ENCODE measurements at regions not wholly inside any gene's neighbourhood (a gene's known extent, or its start where the extent isn't known, plus 50 kb on each side); places are given as distances from the start of the nearest gene placed in this dataset.

DNA sequence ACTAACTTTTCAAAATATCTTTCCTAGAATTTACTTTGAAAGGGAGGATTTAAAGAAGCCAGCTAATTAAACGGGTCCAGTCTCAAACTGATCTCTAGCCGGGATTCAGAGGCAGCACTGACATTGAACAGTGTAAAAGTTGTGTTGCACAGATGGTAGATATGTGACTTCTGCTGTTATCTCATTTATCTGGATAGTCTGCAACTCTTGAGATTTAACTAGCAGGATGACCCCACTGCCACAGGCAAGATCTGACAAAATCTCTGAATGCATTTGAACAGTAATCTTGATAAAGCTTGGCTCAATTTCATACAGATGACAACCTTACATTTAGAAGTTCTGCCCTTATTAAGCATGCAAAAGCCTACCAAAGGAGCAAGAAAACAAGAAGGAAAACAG, 138.0 kb upstream of the CPNE8 start:
- no peaks in the 10 kb centered on the region for H3K79me1 ChIP-seq (ENCODE audit: low read depth, low read length)
- no peak overlapping the region for H2BK12ac ChIP-seq (ENCODE audit: low read depth, low read length)
- H3K36me3 ChIP-seq (ENCODE audit: control insufficient read depth in 2 of 4, insufficient read depth in 4 of 4, low read length in 3 of 4), result no peaks in the 10 kb centered on the region
- WGBS, 2 experiments (ENCODE audit: extremely low coverage in 1 of 2, insufficient coverage in 1 of 2, insufficient read length in 1 of 2, insufficient replicate concordance in 2 of 2, low coverage in 1 of 2, low lambda C conversion rate in 2 of 2, missing lambda C conversion rate in 1 of 2), result 91% methylated on average over 2 of the region's 2 CpGs; no CpG with 5 or more reads in 1 of the 2 experiments
- H3K4ac ChIP-seq (replicated peaks; ENCODE audit: insufficient read length, low read depth, low read length), result no peak overlapping the region
- H3K9me3 ChIP-seq (ENCODE audit: insufficient read depth in 2 of 2, low read depth in 1 of 2, low read length in 1 of 2), result no peaks in the 10 kb centered on the region
- H3K18ac ChIP-seq (ENCODE audit: extremely low read depth, low read length), result no peak overlapping the region
- H3K14ac ChIP-seq (ENCODE audit: insufficient read length), result no peak overlapping the region
- no peak overlapping the region for H2BK120ac ChIP-seq (replicated peaks; ENCODE audit: low read depth, low read length)
- H4K20me1 ChIP-seq (replicated peaks in 1 of 2; ENCODE audit: control insufficient read depth in 1 of 2, insufficient read depth in 2 of 2, low read length in 2 of 2), result no peaks in the 10 kb centered on the region
- no peak overlapping the region for H2BK15ac ChIP-seq (ENCODE audit: low read length)
- no peak overlapping the region for H2AK5ac ChIP-seq (ENCODE audit: low read depth, low read length)
- H3K9ac ChIP-seq (replicated peaks in 1 of 4; ENCODE audit: extremely low read depth in 1 of 4, low read depth in 3 of 4, low read length in 3 of 4), result no peak overlapping the region
- no peak overlapping the region for H3K4me3 ChIP-seq (ENCODE audit: extremely low read depth in 1 of 4, insufficient read depth in 2 of 4, low read depth in 3 of 4, low read length in 4 of 4)
- DNase-seq (ENCODE audit: low read depth in 1 of 2, low spot score in 2 of 2) (no peak), FAIRE-seq (no peak)
- H3K27me3 ChIP-seq (replicated peaks in 1 of 4; ENCODE audit: control insufficient read depth in 3 of 4, extremely low read depth in 1 of 4, insufficient read depth in 3 of 4, low read length in 3 of 4), result no peaks in the 10 kb centered on the region
- no peaks in the 10 kb centered on the region for H3K79me2 ChIP-seq (ENCODE audit: control insufficient read depth in 1 of 2, insufficient read depth in 2 of 2, low read length in 2 of 2)
- POLR2A ChIA-PET (ENCODE audit: partially characterized antibody), result no interaction called here
- H3K56ac ChIP-seq (replicated peaks; ENCODE audit: insufficient read length, low read depth, low read length), result no peak overlapping the region
- no peak overlapping the region for H3K27ac ChIP-seq (ENCODE audit: low read depth, low read length)
- CTCF ChIA-PET (ENCODE audit: partially characterized antibody), result interaction anchor here (0.6 to 4.2 kb wide), 6 partner anchors 26 to 376 kb away, joined by 3 to 18 read pairs (median 3); no protein-coding TSS in a partner anchor
- H2BK20ac ChIP-seq (ENCODE audit: low read length), result no peak overlapping the region
- peak overlapping the region; percentile 19; the same call in 1 of the 2 replicates for H2AFZ ChIP-seq (ENCODE audit: low read length)
- no peak overlapping the region for H4K5ac ChIP-seq (ENCODE audit: insufficient read length, low read depth, low read length)
- H3K4me2 ChIP-seq (ENCODE audit: insufficient read depth in 1 of 2, low read depth in 2 of 2, low read length in 2 of 2), result no peak overlapping the region
- H2BK5ac ChIP-seq (ENCODE audit: low read depth, low read length), result no peak overlapping the region
- no peak overlapping the region for H3K23ac ChIP-seq (ENCODE audit: insufficient read length)
- H4K8ac ChIP-seq (ENCODE audit: extremely low read depth, insufficient read depth, low read length), result no peak overlapping the region
- no peaks in the 10 kb centered on the region for H3K23me2 ChIP-seq (ENCODE audit: low read depth, low read length)
- no peaks in the 10 kb centered on the region for H3K4me1 ChIP-seq (replicated peaks in 1 of 4; ENCODE audit: control insufficient read depth in 3 of 4, insufficient read depth in 4 of 4, low read length in 3 of 4)
- H4K91ac ChIP-seq (replicated peaks; ENCODE audit: insufficient read length, low read length), result no peak overlapping the region
- no peak for TF ChIP-seq SP2 (IDR thresholded peaks at IDR 0.05; ENCODE audit: low read length)
- TF ChIP-seq, protein P1, sequence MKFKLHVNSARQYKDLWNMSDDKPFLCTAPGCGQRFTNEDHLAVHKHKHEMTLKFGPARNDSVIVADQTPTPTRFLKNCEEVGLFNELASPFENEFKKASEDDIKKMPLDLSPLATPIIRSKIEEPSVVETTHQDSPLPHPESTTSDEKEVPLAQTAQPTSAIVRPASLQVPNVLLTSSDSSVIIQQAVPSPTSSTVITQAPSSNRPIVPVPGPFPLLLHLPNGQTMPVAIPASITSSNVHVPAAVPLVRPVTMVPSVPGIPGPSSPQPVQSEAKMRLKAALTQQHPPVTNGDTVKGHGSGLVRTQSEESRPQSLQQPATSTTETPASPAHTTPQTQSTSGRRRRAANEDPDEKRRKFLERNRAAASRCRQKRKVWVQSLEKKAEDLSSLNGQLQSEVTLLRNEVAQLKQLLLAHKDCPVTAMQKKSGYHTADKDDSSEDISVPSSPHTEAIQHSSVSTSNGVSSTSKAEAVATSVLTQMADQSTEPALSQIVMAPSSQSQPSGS (IDR thresholded peaks at IDR 0.05; ENCODE audit: low read length), result no peak
